Activated CD4-positive, alpha-beta T cell treated with anti-CD3 and anti-CD28 coated beads, Interleukin-2, amount 10 ng/mL, durations not matched to agents 7 days and 5 days (primary cell): ENCODE measurements at regions not wholly inside any gene's neighbourhood (a gene's known extent, or its start where the extent isn't known, plus 50 kb on each side); places are given as distances from the start of the nearest gene placed in this dataset.
A peak's percentile ranks its signal among the peaks of the same experiment; 100 is the strongest.
"Not testable (repeated sequence)": the region's sequence is repeated elsewhere in the genome, so short reads cannot be mapped to it uniquely, and the experiment has no call there.

Experiments used
- CTCF ChIA-PET: fragments of 350-600 bp; sonication (Branson Sonifier 250); formaldehyde crosslinking; loops from one replicate; lab custom pipeline; 2021; ENCODE audit warnings: antibody characterized with exemption; lab: Charles Lee
- POLR2A ChIA-PET: fragments of 350-600 bp; sonication (Branson Sonifier 250); formaldehyde crosslinking; loops from one replicate; lab custom pipeline; 2021; ENCODE audit warnings: antibody characterized with exemption; lab: Charles Lee
- DNase-seq: peaks from one replicate; pipeline ENCODE4 v3.0.0-alpha.2; 2020
- H3K27ac Mint-ChIP-seq: one replicate; pipeline ENCODE4 v1.8.0; 2021; ENCODE audit warnings: mild to moderate bottlenecking, moderate library complexity, mixed read lengths
- H3K27me3 Mint-ChIP-seq: one replicate; pipeline ENCODE4 v1.8.0; 2021; ENCODE audit warnings: mixed read lengths
- H3K36me3 Mint-ChIP-seq: one replicate; pipeline ENCODE4 v1.8.0; 2021; ENCODE audit warnings: low read depth, mixed read lengths
- H3K4me1 Mint-ChIP-seq: one replicate; pipeline ENCODE4 v1.8.0; 2021; ENCODE audit warnings: mixed read lengths
- H3K4me3 Mint-ChIP-seq: one replicate; pipeline ENCODE4 v1.8.0; 2021; ENCODE audit warnings: mild to moderate bottlenecking, moderate library complexity, mixed read lengths
- H3K9me3 Mint-ChIP-seq: one replicate; pipeline ENCODE4 v1.8.0; 2021; ENCODE audit warnings: mixed read lengths

- Mint-ChIP-seq H3K9me3 (peaks cover 2% of the 10 kb centered on the region), H3K4me3 (no peak overlapping the region), H3K27me3 (no peaks in the 10 kb centered on the region), H3K4me1 (no peaks in the 10 kb centered on the region), H3K36me3 (no peaks in the 10 kb centered on the region), H3K27ac (no peak overlapping the region)
- POLR2A ChIA-PET = no interaction called here
- CTCF ChIA-PET = interaction anchor here (0.6 to 0.7 kb wide), 4 partner anchors 10 to 53 kb away, joined by 3 read pairs; no protein-coding TSS in a partner anchor
- no peak for DNase-seq
These were observed 285.2 kb downstream of the MIAT start for GRCh38 chr22:26942637-26942957.

- ChIA-PET POLR2A (no interaction called here), CTCF (no interaction called here)
- Mint-ChIP-seq H3K27me3 (peaks cover under 1% of the 10 kb centered on the region), H3K36me3 (no peaks in the 10 kb centered on the region), H3K27ac (no peak overlapping the region), H3K4me1 (no peaks in the 10 kb centered on the region), H3K4me3 (no peak overlapping the region), H3K9me3 (no peaks in the 10 kb centered on the region)
- DNase-seq = no peak
These were observed 288.2 kb downstream of the MIAT start for GRCh38 chr22:26945565-26945964.

- Mint-ChIP-seq H3K36me3 (no peaks in the 10 kb centered on the region), H3K9me3 (no peaks in the 10 kb centered on the region), H3K27me3 (peaks cover 33% of the 10 kb centered on the region), H3K27ac (no peak overlapping the region), H3K4me1 (no peaks in the 10 kb centered on the region), H3K4me3 (no peak overlapping the region)
- CTCF ChIA-PET = interaction anchor here (1.2 kb wide), 1 partner anchor 10 kb away, joined by 3 read pairs; no protein-coding TSS in a partner anchor
- DNase-seq = peak; percentile 41
- POLR2A ChIA-PET = no interaction called here
These were observed 291.8 kb downstream of the MIAT start for GRCh38 chr22:26949193-26949592.

DNA sequence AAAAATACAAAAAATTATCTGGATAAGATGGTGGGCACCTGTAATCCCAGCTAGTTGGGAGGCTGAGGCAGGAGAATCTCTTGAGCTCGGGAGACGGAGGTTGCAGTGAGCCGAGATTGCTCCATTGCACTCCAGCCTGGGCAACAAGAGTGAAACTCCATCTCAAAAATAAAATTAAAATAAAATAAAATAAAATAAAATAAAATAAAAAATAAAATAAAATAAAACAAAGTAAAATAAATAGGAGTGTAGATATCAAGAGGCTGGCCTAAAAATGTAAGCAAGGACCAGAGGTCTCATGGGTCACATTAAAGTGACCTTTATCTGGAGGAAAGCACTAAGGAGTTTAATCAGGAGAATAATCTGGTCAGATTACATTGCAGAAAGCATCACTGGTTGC, 293.8 kb downstream of the MIAT start:
- CTCF ChIA-PET, H3K36me3 Mint-ChIP-seq, H3K27ac Mint-ChIP-seq, H3K4me1 Mint-ChIP-seq, H3K4me3 Mint-ChIP-seq, DNase-seq, POLR2A ChIA-PET, H3K9me3 Mint-ChIP-seq: not testable (repeated sequence)
- peaks cover 45% of the 10 kb centered on the region for H3K27me3 Mint-ChIP-seq

DNA sequence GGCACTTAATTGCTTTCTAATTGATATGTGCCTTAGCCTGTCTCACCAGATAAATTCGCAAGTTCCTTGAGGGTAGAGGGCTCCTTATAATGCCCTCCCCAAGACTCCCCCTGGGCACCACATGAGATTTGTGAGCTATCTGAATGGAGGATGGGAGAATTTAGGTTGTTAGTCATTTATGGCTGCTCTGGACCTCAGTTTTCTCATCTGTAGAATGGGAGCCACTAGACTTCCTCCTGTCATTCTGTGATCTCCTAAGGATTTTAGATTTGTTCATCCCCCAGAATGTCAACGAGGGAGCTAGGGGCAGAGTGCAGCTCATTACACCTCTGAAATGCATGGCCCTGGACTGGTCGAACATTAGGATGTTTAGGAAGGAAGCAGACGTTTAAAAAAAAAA, 294.6 kb downstream of the MIAT start:
- ChIA-PET CTCF (interaction anchor here (1.0 kb wide), 1 partner anchor 9 kb away, joined by 3 read pairs; no protein-coding TSS in a partner anchor), POLR2A (no interaction called here)
- DNase-seq = no peak
- no peaks in the 10 kb centered on the region for H3K4me1 Mint-ChIP-seq
- peaks cover 45% of the 10 kb centered on the region for H3K27me3 Mint-ChIP-seq
- H3K27ac Mint-ChIP-seq = no peak overlapping the region
- no peak overlapping the region for H3K4me3 Mint-ChIP-seq
- no peaks in the 10 kb centered on the region for H3K9me3 Mint-ChIP-seq
- H3K36me3 Mint-ChIP-seq = no peaks in the 10 kb centered on the region

DNA sequence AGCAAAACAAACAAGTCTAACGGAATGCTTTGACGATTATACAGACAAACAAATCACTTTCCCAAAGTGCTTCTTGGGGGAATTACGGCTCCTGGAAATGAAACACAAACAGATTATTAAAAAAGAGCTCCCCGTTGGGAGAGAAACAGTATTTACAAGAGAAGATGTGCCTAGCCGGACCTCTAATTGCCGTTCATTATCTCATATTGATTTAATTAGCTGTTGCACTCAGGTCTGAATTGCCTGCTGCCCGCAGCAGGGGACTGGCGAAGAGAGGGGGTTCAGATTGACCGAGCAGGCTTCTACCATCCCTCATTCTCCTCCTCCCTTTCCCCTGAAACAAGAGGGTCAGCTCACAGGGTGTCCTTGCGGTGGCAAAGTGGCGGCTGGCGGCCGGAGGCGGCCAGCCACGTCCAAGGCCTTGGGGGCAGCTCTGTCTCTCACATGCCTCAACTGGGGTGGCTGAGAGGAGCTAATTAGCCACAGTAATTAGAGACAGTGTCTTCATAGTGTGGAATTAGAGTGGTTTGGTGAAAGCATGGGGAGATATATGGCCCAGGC, 295.1 kb downstream of the MIAT start:
- H3K36me3 Mint-ChIP-seq = no peaks in the 10 kb centered on the region
- no peak for DNase-seq
- peaks cover 45% of the 10 kb centered on the region for H3K27me3 Mint-ChIP-seq
- H3K4me3 Mint-ChIP-seq = no peak overlapping the region
- H3K27ac Mint-ChIP-seq = no peak overlapping the region
- no peaks in the 10 kb centered on the region for H3K9me3 Mint-ChIP-seq
- H3K4me1 Mint-ChIP-seq = no peaks in the 10 kb centered on the region
- ChIA-PET CTCF (interaction anchor here (1.0 kb wide), 1 partner anchor 10 kb away, joined by 3 read pairs; no protein-coding TSS in a partner anchor), POLR2A (no interaction called here)

DNA sequence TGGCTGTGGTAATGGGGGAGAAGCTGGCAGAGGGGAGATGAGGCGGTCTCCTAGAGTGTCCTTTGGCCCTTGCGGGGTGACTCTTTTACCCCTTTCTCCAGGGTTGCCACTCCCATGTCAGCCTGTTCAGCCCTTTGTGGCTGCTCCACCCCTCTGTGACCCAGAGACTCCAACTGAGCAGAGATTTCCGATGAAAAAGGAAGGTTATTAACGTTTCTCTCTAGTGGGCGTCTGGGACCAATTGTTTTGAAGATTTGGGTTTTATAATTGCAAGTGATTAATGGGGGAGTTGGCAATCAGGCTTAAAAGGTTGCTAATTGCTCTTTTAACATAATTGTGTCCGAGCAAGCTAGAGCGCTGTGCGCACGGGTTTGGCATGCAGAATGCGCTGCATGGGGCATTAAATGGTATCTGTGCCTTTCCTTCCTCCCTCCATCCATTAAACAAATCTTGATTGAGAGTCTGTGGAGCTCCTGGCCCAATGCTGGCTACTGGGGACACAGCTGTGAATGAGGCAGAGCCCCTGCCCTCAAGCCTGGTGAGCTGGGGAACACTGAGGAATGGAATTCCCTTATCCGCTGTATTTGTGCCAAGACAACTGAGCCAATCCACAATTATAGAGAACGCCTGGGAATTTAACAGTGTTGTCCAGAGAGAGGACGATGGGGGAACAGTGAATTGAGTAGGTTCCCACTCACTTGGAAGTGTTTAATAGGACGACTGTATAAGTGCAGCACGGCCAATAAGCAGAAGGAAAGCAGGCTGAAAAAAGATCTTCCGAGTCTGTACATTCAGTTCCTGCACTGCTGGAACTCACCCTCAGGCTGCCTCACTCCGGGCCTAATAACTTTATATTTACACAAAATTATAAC, 295.9 kb downstream of the MIAT start:
- ChIA-PET CTCF (interaction anchor here (1.0 kb wide), 1 partner anchor 11 kb away, joined by 3 read pairs; no protein-coding TSS in a partner anchor), POLR2A (no interaction called here)
- H3K36me3 Mint-ChIP-seq = no peaks in the 10 kb centered on the region
- H3K9me3 Mint-ChIP-seq = no peaks in the 10 kb centered on the region
- no peak overlapping the region for H3K27ac Mint-ChIP-seq
- DNase-seq = no peak
- no peak overlapping the region for H3K4me3 Mint-ChIP-seq
- no peaks in the 10 kb centered on the region for H3K4me1 Mint-ChIP-seq
- H3K27me3 Mint-ChIP-seq = peaks cover 45% of the 10 kb centered on the region

- Mint-ChIP-seq H3K9me3 (no peaks in the 10 kb centered on the region), H3K27ac (no peak overlapping the region), H3K4me1 (no peaks in the 10 kb centered on the region), H3K36me3 (no peaks in the 10 kb centered on the region), H3K27me3 (peaks cover 40% of the 10 kb centered on the region), H3K4me3 (no peak overlapping the region)
- DNase-seq = no peak
- POLR2A ChIA-PET = no interaction called here
- CTCF ChIA-PET = interaction anchor here (0.6 to 1.1 kb wide), 4 partner anchors 13 to 100 kb away, joined by 3 to 4 read pairs (median 3); no protein-coding TSS in a partner anchor
These were observed 299.0 kb downstream of the MIAT start for GRCh38 chr22:26956371-26956770.

- Mint-ChIP-seq H3K4me3 (no peak overlapping the region), H3K27me3 (peaks cover 32% of the 10 kb centered on the region), H3K9me3 (no peaks in the 10 kb centered on the region), H3K4me1 (no peaks in the 10 kb centered on the region), H3K36me3 (no peaks in the 10 kb centered on the region), H3K27ac (no peak overlapping the region)
- no peak for DNase-seq
- POLR2A ChIA-PET = no interaction called here
- CTCF ChIA-PET = no interaction called here
These were observed 299.8 kb downstream of the MIAT start for GRCh38 chr22:26957176-26957575.

DNA sequence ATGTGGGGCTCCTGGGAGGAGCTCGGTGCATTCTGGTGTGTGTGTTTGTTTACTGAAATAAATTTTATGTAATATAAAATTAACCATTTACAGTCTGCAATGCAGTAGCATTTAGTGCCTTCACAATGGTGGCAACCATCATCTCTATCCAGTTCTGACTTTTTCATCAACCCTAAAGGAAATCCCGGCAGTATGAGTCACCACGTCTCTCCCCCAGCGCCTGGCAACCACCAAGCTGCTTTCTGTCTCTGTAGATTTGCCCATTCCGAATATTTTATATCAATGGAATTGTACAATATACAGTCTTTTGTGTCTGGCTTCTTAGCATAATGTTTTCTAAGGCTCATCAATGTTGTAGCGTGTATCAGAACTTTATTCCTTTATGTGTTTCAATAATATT, 300.5 kb downstream of the MIAT start:
- ChIA-PET POLR2A (no interaction called here), CTCF (no interaction called here)
- H3K4me3 Mint-ChIP-seq = no peak overlapping the region
- H3K9me3 Mint-ChIP-seq = no peaks in the 10 kb centered on the region
- H3K36me3 Mint-ChIP-seq = no peaks in the 10 kb centered on the region
- H3K4me1 Mint-ChIP-seq = no peaks in the 10 kb centered on the region
- no peak for DNase-seq
- H3K27me3 Mint-ChIP-seq = peaks cover 25% of the 10 kb centered on the region
- no peak overlapping the region for H3K27ac Mint-ChIP-seq

DNA sequence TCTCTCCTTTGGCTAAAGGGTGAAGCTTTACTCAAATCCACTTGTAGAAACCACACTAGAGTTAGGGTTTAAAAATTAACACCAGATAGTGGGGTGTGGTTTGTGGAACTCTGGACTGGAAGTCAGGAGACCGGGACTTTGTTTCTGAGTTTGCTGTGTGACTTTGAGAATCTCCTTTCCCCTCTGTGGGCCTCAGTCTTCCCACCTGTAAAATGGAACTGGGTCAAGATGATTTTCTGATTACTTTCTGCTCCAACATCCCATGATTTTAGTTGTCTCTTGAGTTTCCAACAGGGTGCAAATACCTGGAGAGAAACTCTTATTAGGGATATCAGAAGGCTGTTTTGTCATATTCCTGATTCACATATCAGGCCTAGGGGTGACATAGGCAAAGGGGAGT, 301.0 kb downstream of the MIAT start:
- H3K9me3 Mint-ChIP-seq = no peaks in the 10 kb centered on the region
- H3K4me1 Mint-ChIP-seq = no peaks in the 10 kb centered on the region
- CTCF ChIA-PET = interaction anchor here (1.0 kb wide), 1 partner anchor 10 kb away, joined by 3 read pairs; no protein-coding TSS in a partner anchor
- no peak for DNase-seq
- H3K36me3 Mint-ChIP-seq = no peaks in the 10 kb centered on the region
- POLR2A ChIA-PET = no interaction called here
- peaks cover 20% of the 10 kb centered on the region for H3K27me3 Mint-ChIP-seq
- H3K4me3 Mint-ChIP-seq = no peak overlapping the region
- no peak overlapping the region for H3K27ac Mint-ChIP-seq

DNA sequence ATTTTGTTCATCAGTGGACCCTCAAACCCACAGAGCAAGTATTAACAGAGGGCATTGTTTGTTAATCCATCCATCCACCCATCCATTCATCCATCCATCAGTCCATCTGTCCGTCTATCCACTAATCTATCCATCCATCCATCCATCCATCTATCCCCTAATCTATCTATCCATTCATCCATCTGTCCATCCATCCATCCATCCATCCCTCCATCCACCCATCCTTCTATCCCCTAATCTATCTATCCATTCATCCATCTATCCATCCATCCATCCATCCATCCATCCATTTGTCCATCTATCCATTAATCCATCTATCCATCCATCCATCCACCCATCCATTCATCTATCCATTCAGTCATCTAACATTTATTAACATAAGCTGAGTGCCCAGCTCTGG, 307.3 kb downstream of the MIAT start:
- H3K36me3 Mint-ChIP-seq = no peaks in the 10 kb centered on the region
- H3K27ac Mint-ChIP-seq = no peak overlapping the region
- H3K27me3 Mint-ChIP-seq = no peaks in the 10 kb centered on the region
- H3K4me1 Mint-ChIP-seq = no peaks in the 10 kb centered on the region
- DNase-seq = no peak
- ChIA-PET CTCF (interaction anchor here (0.7 to 1.6 kb wide), 2 partner anchors 24 to 1552 kb away, joined by 3 read pairs; no protein-coding TSS in a partner anchor), POLR2A (no interaction called here)
- H3K4me3 Mint-ChIP-seq = no peak overlapping the region
- H3K9me3 Mint-ChIP-seq = no peaks in the 10 kb centered on the region

DNA sequence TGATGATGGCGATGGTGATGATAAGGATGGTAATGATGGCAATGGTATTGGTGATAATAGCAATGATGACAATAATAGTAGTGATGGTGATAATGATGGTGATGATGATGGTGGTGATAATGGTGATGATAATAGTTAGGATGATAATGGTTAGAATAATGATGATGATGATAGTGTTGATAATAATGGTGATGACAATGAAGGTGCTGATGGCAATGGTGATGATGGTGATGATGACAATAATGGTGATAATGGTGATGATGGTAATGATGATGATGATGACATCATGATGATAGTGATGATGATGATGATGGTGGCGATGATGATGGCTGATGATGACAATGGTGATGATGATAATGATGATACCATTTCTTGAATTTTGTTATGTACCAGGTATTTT, 309.9 kb downstream of the MIAT start:
- Mint-ChIP-seq H3K4me3 (no peak overlapping the region), H3K27ac (no peak overlapping the region), H3K4me1 (no peaks in the 10 kb centered on the region), H3K27me3 (no peaks in the 10 kb centered on the region), H3K36me3 (no peaks in the 10 kb centered on the region), H3K9me3 (no peaks in the 10 kb centered on the region)
- DNase-seq = no peak
- CTCF ChIA-PET = no interaction called here
- POLR2A ChIA-PET = no interaction called here
